ENCODE measurements at regions not wholly inside any gene's neighbourhood (a gene's known extent, or its start where the extent isn't known, plus 50 kb on each side); places are given as distances from the start of the nearest gene placed in this dataset.

DNA sequence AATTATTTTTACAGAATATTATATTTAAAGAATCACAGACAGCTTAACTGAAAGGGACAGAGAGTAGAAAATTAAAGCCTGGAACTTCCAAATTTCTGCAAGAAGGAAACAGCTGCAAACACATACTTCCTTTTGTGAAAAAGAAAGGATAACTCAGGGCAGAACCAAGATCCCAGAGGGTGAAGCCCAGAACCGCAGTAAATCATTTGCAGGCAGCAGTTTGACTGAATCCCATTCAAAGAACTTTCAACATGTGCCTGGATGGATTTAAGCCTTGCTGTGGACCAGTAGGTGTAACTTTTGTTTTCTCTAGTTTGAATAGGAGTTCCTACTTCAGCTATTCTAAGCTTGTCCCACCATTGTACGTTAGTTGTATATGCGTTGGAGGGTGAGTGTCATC lies 733.2 kb downstream of the ROBO2 start:
- BruUV-seq (replicated peaks) = no TSS peak
- no peaks in the 10 kb centered on the region for H3K9me2 ChIP-seq (ENCODE audit: insufficient read depth, low read length)
- no peak for DNase-seq (ENCODE audit: low spot score)
- no peak overlapping the region for H3K4me2 ChIP-seq (ENCODE audit: low read length)
- ChIA-PET POLR2A (no interaction called here), CTCF (ENCODE audit: unreplicated experiment) (no interaction called here)
- no peaks in the 10 kb centered on the region for H4K20me1 ChIP-seq (ENCODE audit: insufficient read depth, low read length)
- no peaks in the 10 kb centered on the region for H3K36me3 ChIP-seq (ENCODE audit: insufficient read depth, low read length)
- H3K9me3 ChIP-seq (ENCODE audit: low read length) = no peaks in the 10 kb centered on the region
- no peak overlapping the region for H3K4me3 ChIP-seq (ENCODE audit: low read depth, low read length, poor library complexity, severe bottlenecking)
- no peaks in the 10 kb centered on the region for H3K4me1 ChIP-seq (ENCODE audit: insufficient read depth, low read length, poor library complexity, severe bottlenecking)
- intact Hi-C loops (cut with micrococcal nuclease; ENCODE audit: unreplicated experiment) = no loop called here
- H3K79me2 ChIP-seq (ENCODE audit: insufficient read depth, low read depth, low read length) = no peaks in the 10 kb centered on the region
- no peak overlapping the region for H2AFZ ChIP-seq (ENCODE audit: low read length)
- no peak for TF ChIP-seq EZH2phosphoT487 (IDR thresholded peaks at IDR 0.05; ENCODE audit: borderline replicate concordance, low read depth, low read length)
- TF ChIP-seq CTCF (conservative IDR thresholded peaks at IDR 0.05; ENCODE audit: low read length) = no peak
- H3K27ac ChIP-seq (ENCODE audit: low read depth, low read length, poor library complexity, severe bottlenecking) = no peak overlapping the region

GRCh38 chr3:77780278-77780996 lies 740.5 kb downstream of the ROBO2 start:
- Histone ChIP-seq H3K9me3 (ENCODE audit: low read length) (no peaks in the 10 kb centered on the region), H3K9me2 (ENCODE audit: insufficient read depth, low read length) (no peaks in the 10 kb centered on the region), H3K27ac (ENCODE audit: low read depth, low read length, poor library complexity, severe bottlenecking) (no peak overlapping the region), H3K4me2 (ENCODE audit: low read length) (no peak overlapping the region), H2AFZ (ENCODE audit: low read length) (no peak overlapping the region), H3K79me2 (ENCODE audit: insufficient read depth, low read depth, low read length) (no peaks in the 10 kb centered on the region), H3K4me3 (ENCODE audit: low read depth, low read length, poor library complexity, severe bottlenecking) (no peak overlapping the region), H3K4me1 (ENCODE audit: insufficient read depth, low read length, poor library complexity, severe bottlenecking) (no peaks in the 10 kb centered on the region), H3K36me3 (ENCODE audit: insufficient read depth, low read length) (no peaks in the 10 kb centered on the region), H4K20me1 (ENCODE audit: insufficient read depth, low read length) (no peaks in the 10 kb centered on the region)
- ChIA-PET CTCF (ENCODE audit: unreplicated experiment) (no interaction called here), POLR2A (no interaction called here)
- TF ChIP-seq EZH2phosphoT487 (IDR thresholded peaks at IDR 0.05; ENCODE audit: borderline replicate concordance, low read depth, low read length) (no peak), CTCF (conservative IDR thresholded peaks at IDR 0.05; ENCODE audit: low read length) (no peak)
- no peak for DNase-seq (ENCODE audit: low spot score)
- intact Hi-C loops (cut with micrococcal nuclease; ENCODE audit: unreplicated experiment) = no loop called here
- BruUV-seq (replicated peaks) = no TSS peak

- H3K4me1 ChIP-seq (ENCODE audit: insufficient read depth, low read length, poor library complexity, severe bottlenecking) = no peaks in the 10 kb centered on the region
- intact Hi-C loops (cut with micrococcal nuclease; ENCODE audit: unreplicated experiment) = no loop called here
- TF ChIP-seq CTCF (conservative IDR thresholded peaks at IDR 0.05; ENCODE audit: low read length) (no peak), EZH2phosphoT487 (IDR thresholded peaks at IDR 0.05; ENCODE audit: borderline replicate concordance, low read depth, low read length) (no peak)
- no peak overlapping the region for H3K4me2 ChIP-seq (ENCODE audit: low read length)
- no peaks in the 10 kb centered on the region for H3K36me3 ChIP-seq (ENCODE audit: insufficient read depth, low read length)
- POLR2A ChIA-PET = no interaction called here
- no peaks in the 10 kb centered on the region for H3K9me3 ChIP-seq (ENCODE audit: low read length)
- H2AFZ ChIP-seq (ENCODE audit: low read length) = no peak overlapping the region
- DNase-seq (ENCODE audit: low spot score) = no peak
- H3K4me3 ChIP-seq (ENCODE audit: low read depth, low read length, poor library complexity, severe bottlenecking) = no peak overlapping the region
- H3K9me2 ChIP-seq (ENCODE audit: insufficient read depth, low read length) = no peaks in the 10 kb centered on the region
- H4K20me1 ChIP-seq (ENCODE audit: insufficient read depth, low read length) = no peaks in the 10 kb centered on the region
- no TSS peak for BruUV-seq (replicated peaks)
- H3K27ac ChIP-seq (ENCODE audit: low read depth, low read length, poor library complexity, severe bottlenecking) = no peak overlapping the region
- CTCF ChIA-PET (ENCODE audit: unreplicated experiment) = no interaction called here
- H3K79me2 ChIP-seq (ENCODE audit: insufficient read depth, low read depth, low read length) = no peaks in the 10 kb centered on the region
Measured at GRCh38 chr3:77786216-77786615, 746.3 kb downstream of the ROBO2 start.
